HG02973 (cell line): ENCODE measurements at regions not wholly inside any gene's neighbourhood (a gene's known extent, or its start where the extent isn't known, plus 50 kb on each side); places are given as distances from the start of the nearest gene placed in this dataset.

Source experiments
- ATAC-seq: cut with Tn5 transposase; IDR thresholded peaks from one replicate; pipeline ENCODE4 v1.9.1; 2021; ENCODE audit warnings: moderate library complexity; ENCODE audit not compliant: unreplicated experiment

GRCh38 chr6:100944644-100945043 lies 63.5 kb upstream of the ASCC3 start:
- no peak for ATAC-seq

- ATAC-seq = no peak
These were observed 65.0 kb upstream of the ASCC3 start for GRCh38 chr6:100946021-100946540.

GRCh38 chr6:100946711-100947110 lies 65.6 kb upstream of the ASCC3 start:
- ATAC-seq = no peak

GRCh38 chr6:100948381-100949133 lies 67.4 kb upstream of the ASCC3 start:
- ATAC-seq = no peak

GRCh38 chr6:100952006-100952405 lies 70.9 kb upstream of the ASCC3 start:
- ATAC-seq = no peak

GRCh38 chr6:100959280-100959679 lies 78.2 kb upstream of the ASCC3 start:
- ATAC-seq = no peak

GRCh38 chr6:100962466-100962865 lies 81.3 kb upstream of the ASCC3 start:
- no peak for ATAC-seq

- no peak for ATAC-seq
These were observed 83.9 kb upstream of the ASCC3 start for GRCh38 chr6:100965067-100965466.

GRCh38 chr6:100968949-100969348 lies 87.8 kb upstream of the ASCC3 start:
- no peak for ATAC-seq

- ATAC-seq = no peak
These were observed 98.1 kb upstream of the ASCC3 start for GRCh38 chr6:100979267-100979666.

- no peak for ATAC-seq
These were observed 99.8 kb upstream of the ASCC3 start for GRCh38 chr6:100980949-100981348.

- no peak for ATAC-seq
These were observed 105.8 kb upstream of the ASCC3 start for GRCh38 chr6:100986921-100987320.

GRCh38 chr6:100987556-100987955 lies 106.4 kb upstream of the ASCC3 start:
- no peak for ATAC-seq

- no peak for ATAC-seq
These were observed 107.4 kb upstream of the ASCC3 start for GRCh38 chr6:100988391-100988984.

GRCh38 chr6:100990070-100990469 lies 108.9 kb upstream of the ASCC3 start:
- no peak for ATAC-seq

GRCh38 chr6:100996409-100996808 lies 115.3 kb upstream of the ASCC3 start:
- no peak for ATAC-seq

- no peak for ATAC-seq
These were observed 117.0 kb upstream of the ASCC3 start for GRCh38 chr6:100998111-100998510.

GRCh38 chr6:100999034-100999597 lies 118.0 kb upstream of the ASCC3 start:
- no peak for ATAC-seq

- ATAC-seq = no peak
These were observed 119.2 kb upstream of the ASCC3 start for GRCh38 chr6:101000341-101000740.

- ATAC-seq = no peak
These were observed 119.9 kb upstream of the ASCC3 start for GRCh38 chr6:101001012-101001411.

- ATAC-seq = no peak
These were observed 120.5 kb upstream of the ASCC3 start for GRCh38 chr6:101001607-101002006.

GRCh38 chr6:101003075-101003474 lies 121.9 kb upstream of the ASCC3 start:
- ATAC-seq = no peak
